ENCODE measurements at regions not wholly inside any gene's neighbourhood (a gene's known extent, or its start where the extent isn't known, plus 50 kb on each side); places are given as distances from the start of the nearest gene placed in this dataset.

GRCh38 chr4:164536814-164537213 lies 217.1 kb upstream of the SMIM31 start:
- no peaks in the 10 kb centered on the region for H3K27me3 ChIP-seq (ENCODE audit: control insufficient read depth, insufficient read depth)
- no peak overlapping the region for H3K4me3 ChIP-seq (ENCODE audit: low read length)
- 81% methylated on average over 2 of the region's 2 CpGs for WGBS
- H3K9me3 ChIP-seq (ENCODE audit: control insufficient read depth, low read length) = peaks cover 3% of the 10 kb centered on the region
- DNase-seq (no peak), ATAC-seq (no peak)
- intact Hi-C loops (cut with DNase I) = no loop called here
- H3K27ac ChIP-seq (ENCODE audit: low read length) = no peak overlapping the region
- H3K4me1 ChIP-seq (ENCODE audit: control insufficient read depth, insufficient read depth, low read length) = no peaks in the 10 kb centered on the region

GRCh38 chr4:164538097-164538496 lies 215.8 kb upstream of the SMIM31 start:
- Histone ChIP-seq H3K27me3 (ENCODE audit: control insufficient read depth, insufficient read depth) (no peaks in the 10 kb centered on the region), H3K27ac (ENCODE audit: low read length) (no peak overlapping the region), H3K4me1 (ENCODE audit: control insufficient read depth, insufficient read depth, low read length) (no peaks in the 10 kb centered on the region), H3K9me3 (ENCODE audit: control insufficient read depth, low read length) (peaks cover 3% of the 10 kb centered on the region), H3K4me3 (ENCODE audit: low read length) (no peak overlapping the region)
- no peak for DNase-seq
- intact Hi-C loops (cut with DNase I) = no loop called here
- WGBS = 79% methylated on average over 4 of the region's 4 CpGs
- ATAC-seq = no peak

- ATAC-seq (no peak), DNase-seq (no peak)
- H3K4me3 ChIP-seq (ENCODE audit: low read length) = no peak overlapping the region
- no peaks in the 10 kb centered on the region for H3K27me3 ChIP-seq (ENCODE audit: control insufficient read depth, insufficient read depth)
- H3K4me1 ChIP-seq (ENCODE audit: control insufficient read depth, insufficient read depth, low read length) = no peaks in the 10 kb centered on the region
- intact Hi-C loops (cut with DNase I) = no loop called here
- WGBS = 87% methylated on average over 2 of the region's 2 CpGs
- H3K9me3 ChIP-seq (ENCODE audit: control insufficient read depth, low read length) = peaks cover 3% of the 10 kb centered on the region
- H3K27ac ChIP-seq (ENCODE audit: low read length) = no peak overlapping the region
Measured at GRCh38 chr4:164540987-164541386, 212.9 kb upstream of the SMIM31 start.

GRCh38 chr4:164542431-164542830 lies 211.5 kb upstream of the SMIM31 start:
- Histone ChIP-seq H3K4me3 (ENCODE audit: low read length) (no peak overlapping the region), H3K9me3 (ENCODE audit: control insufficient read depth, low read length) (peaks cover 3% of the 10 kb centered on the region), H3K4me1 (ENCODE audit: control insufficient read depth, insufficient read depth, low read length) (no peaks in the 10 kb centered on the region), H3K27ac (ENCODE audit: low read length) (no peak overlapping the region), H3K27me3 (ENCODE audit: control insufficient read depth, insufficient read depth) (no peaks in the 10 kb centered on the region)
- 54% methylated on average over 1 of the region's 1 CpG for WGBS
- ATAC-seq (no peak), DNase-seq (no peak)
- intact Hi-C loops (cut with DNase I) = no loop called here

GRCh38 chr4:164550989-164551712 lies 202.8 kb upstream of the SMIM31 start:
- intact Hi-C loops (cut with DNase I) = no loop called here
- no peak for DNase-seq
- 70% methylated on average over 5 of the region's 5 CpGs for WGBS
- no peak for ATAC-seq
- H3K27me3 ChIP-seq (ENCODE audit: control insufficient read depth, insufficient read depth) = no peaks in the 10 kb centered on the region
- no peaks in the 10 kb centered on the region for H3K9me3 ChIP-seq (ENCODE audit: control insufficient read depth, low read length)
- no peak overlapping the region for H3K4me3 ChIP-seq (ENCODE audit: low read length)
- no peaks in the 10 kb centered on the region for H3K4me1 ChIP-seq (ENCODE audit: control insufficient read depth, insufficient read depth, low read length)
- no peak overlapping the region for H3K27ac ChIP-seq (ENCODE audit: low read length)

- no peak overlapping the region for H3K4me3 ChIP-seq (ENCODE audit: low read length)
- H3K4me1 ChIP-seq (ENCODE audit: control insufficient read depth, insufficient read depth, low read length) = no peaks in the 10 kb centered on the region
- intact Hi-C loops (cut with DNase I) = no loop called here
- H3K27ac ChIP-seq (ENCODE audit: low read length) = no peak overlapping the region
- H3K9me3 ChIP-seq (ENCODE audit: control insufficient read depth, low read length) = no peaks in the 10 kb centered on the region
- 59% methylated on average over 4 of the region's 4 CpGs for WGBS
- DNase-seq (no peak), ATAC-seq (no peak)
- no peaks in the 10 kb centered on the region for H3K27me3 ChIP-seq (ENCODE audit: control insufficient read depth, insufficient read depth)
Measured at GRCh38 chr4:164551713-164552040, 202.3 kb upstream of the SMIM31 start.

- Histone ChIP-seq H3K4me1 (ENCODE audit: control insufficient read depth, insufficient read depth, low read length) (no peaks in the 10 kb centered on the region), H3K27ac (ENCODE audit: low read length) (no peak overlapping the region), H3K27me3 (ENCODE audit: control insufficient read depth, insufficient read depth) (no peaks in the 10 kb centered on the region), H3K4me3 (ENCODE audit: low read length) (no peak overlapping the region), H3K9me3 (ENCODE audit: control insufficient read depth, low read length) (no peaks in the 10 kb centered on the region)
- no peak for DNase-seq
- no peak for ATAC-seq
- intact Hi-C loops (cut with DNase I) = no loop called here
- WGBS = 49% methylated on average over 7 of the region's 7 CpGs
Measured at GRCh38 chr4:164571593-164572390, 182.1 kb upstream of the SMIM31 start.

GRCh38 chr4:164572877-164573279 lies 181.1 kb upstream of the SMIM31 start:
- no peaks in the 10 kb centered on the region for H3K9me3 ChIP-seq (ENCODE audit: control insufficient read depth, low read length)
- no peak overlapping the region for H3K27ac ChIP-seq (ENCODE audit: low read length)
- no peaks in the 10 kb centered on the region for H3K27me3 ChIP-seq (ENCODE audit: control insufficient read depth, insufficient read depth)
- no peak for DNase-seq
- intact Hi-C loops (cut with DNase I) = no loop called here
- no peaks in the 10 kb centered on the region for H3K4me1 ChIP-seq (ENCODE audit: control insufficient read depth, insufficient read depth, low read length)
- no peak for ATAC-seq
- no peak overlapping the region for H3K4me3 ChIP-seq (ENCODE audit: low read length)

GRCh38 chr4:164575861-164576260 lies 178.1 kb upstream of the SMIM31 start:
- intact Hi-C loops (cut with DNase I) = no loop called here
- Histone ChIP-seq H3K27ac (ENCODE audit: low read length) (no peak overlapping the region), H3K27me3 (ENCODE audit: control insufficient read depth, insufficient read depth) (no peaks in the 10 kb centered on the region), H3K4me1 (ENCODE audit: control insufficient read depth, insufficient read depth, low read length) (no peaks in the 10 kb centered on the region), H3K4me3 (ENCODE audit: low read length) (no peak overlapping the region), H3K9me3 (ENCODE audit: control insufficient read depth, low read length) (no peaks in the 10 kb centered on the region)
- 78% methylated on average over 5 of the region's 5 CpGs for WGBS
- DNase-seq = no peak
- no peak for ATAC-seq

GRCh38 chr4:164579270-164579942 lies 174.5 kb upstream of the SMIM31 start:
- DNase-seq = no peak
- ATAC-seq = no peak
- Histone ChIP-seq H3K4me3 (ENCODE audit: low read length) (no peak overlapping the region), H3K27ac (ENCODE audit: low read length) (no peak overlapping the region), H3K9me3 (ENCODE audit: control insufficient read depth, low read length) (no peaks in the 10 kb centered on the region), H3K4me1 (ENCODE audit: control insufficient read depth, insufficient read depth, low read length) (no peaks in the 10 kb centered on the region), H3K27me3 (ENCODE audit: control insufficient read depth, insufficient read depth) (no peaks in the 10 kb centered on the region)
- intact Hi-C loops (cut with DNase I) = no loop called here
- 75% methylated on average over 8 of the region's 8 CpGs for WGBS

GRCh38 chr4:164591666-164592065 lies 162.3 kb upstream of the SMIM31 start:
- DNase-seq (no peak), ATAC-seq (no peak)
- Histone ChIP-seq H3K4me1 (ENCODE audit: control insufficient read depth, insufficient read depth, low read length) (no peaks in the 10 kb centered on the region), H3K4me3 (ENCODE audit: low read length) (no peak overlapping the region), H3K27ac (ENCODE audit: low read length) (no peak overlapping the region), H3K27me3 (ENCODE audit: control insufficient read depth, insufficient read depth) (no peaks in the 10 kb centered on the region), H3K9me3 (ENCODE audit: control insufficient read depth, low read length) (no peaks in the 10 kb centered on the region)
- intact Hi-C loops (cut with DNase I) = no loop called here
- 57% methylated on average over 6 of the region's 6 CpGs for WGBS
